Skeletal muscle satellite cell (primary cell): ENCODE measurements at regions not wholly inside any gene's neighbourhood (a gene's known extent, or its start where the extent isn't known, plus 50 kb on each side); places are given as distances from the start of the nearest gene placed in this dataset.

Experiments used
- H3K27me3 ChIP-seq: 2 replicates; pipeline ENCODE4 v1.7.0; 2013; ENCODE audit warnings: low read length; ENCODE audit not compliant: control insufficient read depth, insufficient read depth
- H3K36me3 ChIP-seq: 2 replicates; pipeline ENCODE4 v1.7.0; 2013; ENCODE audit warnings: mild to moderate bottlenecking, control low read depth, low read length; ENCODE audit not compliant: insufficient read depth
- H3K4me1 ChIP-seq: 2 replicates; pipeline ENCODE4 v1.7.0; 2013; ENCODE audit warnings: low read length; ENCODE audit not compliant: control insufficient read depth, insufficient read depth
- H3K4me2 ChIP-seq: 2 replicates; pipeline ENCODE4 v1.7.0; 2013; ENCODE audit warnings: mild to moderate bottlenecking, low read length
- H3K4me3 ChIP-seq: 2 replicates; pipeline ENCODE4 v1.7.0; 2013; ENCODE audit warnings: low read length
- H3K9ac ChIP-seq: 2 replicates; pipeline ENCODE4 v1.7.0; 2013; ENCODE audit warnings: mild to moderate bottlenecking, low read depth, low read length, moderate library complexity
- H3K9me3 ChIP-seq: replicated peaks from 2 replicates; pipeline ENCODE4 v1.7.0; 2013; ENCODE audit warnings: mild to moderate bottlenecking, control low read depth, low read length

DNA sequence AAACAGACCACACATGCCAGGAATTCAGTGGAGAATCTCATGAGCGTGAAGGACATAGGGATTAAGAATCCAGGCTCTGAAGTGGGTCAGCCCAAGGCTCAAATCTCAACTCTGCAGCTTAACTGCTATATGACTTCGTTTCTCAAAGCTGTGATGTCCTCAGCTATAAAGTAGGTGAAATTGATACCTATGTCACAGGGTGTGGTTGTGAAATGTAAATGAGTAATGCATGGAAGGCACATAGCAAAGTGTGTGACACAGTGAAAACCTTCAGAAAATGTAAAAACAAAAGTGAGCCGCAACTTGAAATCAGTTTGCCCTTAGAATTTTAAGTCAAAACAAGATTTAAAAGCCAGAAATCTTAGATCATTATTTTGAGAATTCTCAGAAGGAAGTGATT is 145.7 kb upstream of the PRMT6 start:
- no peaks in the 10 kb centered on the region for H3K36me3 ChIP-seq

DNA sequence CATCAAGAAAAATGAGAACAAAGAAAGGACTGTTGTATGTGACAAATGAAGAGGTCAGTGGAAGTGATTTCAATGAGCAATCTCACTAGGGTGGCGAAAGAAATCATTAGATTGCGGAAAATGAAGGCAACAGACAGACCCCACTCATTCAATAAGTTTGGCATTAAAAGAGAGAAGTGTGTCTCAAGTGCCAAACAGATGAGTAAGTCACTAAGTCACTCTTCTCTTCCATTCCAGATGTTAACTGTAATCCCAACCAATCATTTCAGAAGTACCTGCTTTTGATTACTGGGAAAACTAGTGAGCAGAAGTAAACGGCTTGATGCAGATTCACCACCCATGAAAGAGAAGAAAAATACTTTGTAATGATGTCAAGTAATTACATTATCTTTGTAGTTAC is 144.3 kb upstream of the PRMT6 start:
- Histone ChIP-seq H3K36me3 (no peaks in the 10 kb centered on the region), H3K9ac (no peak overlapping the region), H3K4me3 (no peak overlapping the region), H3K4me2 (no peak overlapping the region), H3K4me1 (peaks cover 26% of the 10 kb centered on the region), H3K9me3 (no peaks in the 10 kb centered on the region), H3K27me3 (no peaks in the 10 kb centered on the region)

More for the DNA sequence above, 145.7 kb upstream of the PRMT6 start:
- peak overlapping the region; percentile 58 for H3K4me2 ChIP-seq
- no peaks in the 10 kb centered on the region for H3K27me3 ChIP-seq
- no peak overlapping the region for H3K4me3 ChIP-seq
- H3K4me1 ChIP-seq, result peaks cover 26% of the 10 kb centered on the region
- H3K9ac ChIP-seq, result peak overlapping the region; percentile 44
- no peaks in the 10 kb centered on the region for H3K9me3 ChIP-seq

DNA sequence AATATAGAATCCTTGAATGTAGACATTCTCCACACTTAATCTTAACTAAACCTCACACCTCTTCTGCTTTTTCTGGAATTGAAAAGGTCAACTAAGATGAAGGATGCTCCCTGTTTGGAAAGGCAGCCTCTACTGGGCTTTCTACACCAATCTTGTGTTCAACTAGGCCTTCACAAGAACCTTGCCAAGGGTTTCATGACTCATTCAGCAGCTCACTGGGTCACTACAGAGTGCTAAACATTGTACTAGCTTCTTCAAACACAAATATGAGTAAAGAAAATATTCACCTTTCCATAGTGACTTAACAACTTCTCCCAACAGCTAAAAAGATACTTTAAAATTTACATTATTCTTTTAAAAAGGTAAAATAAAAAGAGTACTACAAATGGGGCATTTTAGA is 135.3 kb upstream of the PRMT6 start:
- Histone ChIP-seq H3K36me3 (no peaks in the 10 kb centered on the region), H3K9me3 (no peaks in the 10 kb centered on the region), H3K27me3 (no peaks in the 10 kb centered on the region), H3K4me3 (no peak overlapping the region), H3K4me1 (peaks cover under 1% of the 10 kb centered on the region), H3K4me2 (no peak overlapping the region), H3K9ac (no peak overlapping the region)

DNA sequence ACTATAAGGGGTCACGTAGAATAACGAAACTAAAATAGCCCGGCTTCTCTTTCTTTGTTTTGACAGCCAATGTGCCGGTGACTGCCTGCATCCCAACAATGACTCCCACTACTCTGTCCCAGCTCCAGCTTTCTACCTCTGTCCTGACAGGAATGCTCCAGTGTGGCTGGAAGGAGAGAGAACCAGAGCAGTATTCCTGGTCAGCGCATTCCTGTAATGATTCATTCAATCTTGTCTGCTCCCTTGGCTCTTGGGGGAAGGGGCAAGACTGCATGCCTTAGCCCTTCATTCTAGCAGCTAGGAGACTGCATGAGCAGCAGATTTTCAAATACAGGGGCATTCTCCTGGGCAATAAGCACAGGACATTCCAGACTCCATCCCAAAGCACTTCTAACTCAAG is 132.1 kb upstream of the PRMT6 start:
- Histone ChIP-seq H3K4me3 (no peak overlapping the region), H3K9ac (no peak overlapping the region), H3K27me3 (no peaks in the 10 kb centered on the region), H3K4me1 (peaks cover 9% of the 10 kb centered on the region), H3K36me3 (no peaks in the 10 kb centered on the region), H3K9me3 (no peaks in the 10 kb centered on the region), H3K4me2 (no peak overlapping the region)

DNA sequence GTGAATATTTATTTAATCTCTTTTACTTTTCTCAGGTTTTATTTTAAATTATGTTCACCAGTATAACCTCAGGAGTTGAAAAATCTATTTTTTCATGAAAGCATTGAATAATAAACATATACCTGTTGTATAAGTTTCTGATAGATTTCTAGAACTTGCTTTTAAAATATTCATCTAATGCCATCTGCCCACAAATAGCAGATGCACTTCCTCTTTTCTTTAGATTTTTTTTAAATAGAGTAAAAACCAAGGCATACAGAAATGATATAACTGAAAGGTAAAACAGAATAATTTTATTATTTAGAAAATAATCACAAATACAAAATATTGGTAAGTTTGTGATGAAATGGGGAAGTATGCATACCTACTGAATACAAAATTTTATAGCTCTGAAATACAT is 130.7 kb upstream of the PRMT6 start:
- Histone ChIP-seq H3K4me3 (no peak overlapping the region), H3K9ac (no peak overlapping the region), H3K4me1 (peaks cover 9% of the 10 kb centered on the region), H3K9me3 (no peaks in the 10 kb centered on the region), H3K27me3 (no peaks in the 10 kb centered on the region), H3K36me3 (no peaks in the 10 kb centered on the region), H3K4me2 (no peak overlapping the region)

DNA sequence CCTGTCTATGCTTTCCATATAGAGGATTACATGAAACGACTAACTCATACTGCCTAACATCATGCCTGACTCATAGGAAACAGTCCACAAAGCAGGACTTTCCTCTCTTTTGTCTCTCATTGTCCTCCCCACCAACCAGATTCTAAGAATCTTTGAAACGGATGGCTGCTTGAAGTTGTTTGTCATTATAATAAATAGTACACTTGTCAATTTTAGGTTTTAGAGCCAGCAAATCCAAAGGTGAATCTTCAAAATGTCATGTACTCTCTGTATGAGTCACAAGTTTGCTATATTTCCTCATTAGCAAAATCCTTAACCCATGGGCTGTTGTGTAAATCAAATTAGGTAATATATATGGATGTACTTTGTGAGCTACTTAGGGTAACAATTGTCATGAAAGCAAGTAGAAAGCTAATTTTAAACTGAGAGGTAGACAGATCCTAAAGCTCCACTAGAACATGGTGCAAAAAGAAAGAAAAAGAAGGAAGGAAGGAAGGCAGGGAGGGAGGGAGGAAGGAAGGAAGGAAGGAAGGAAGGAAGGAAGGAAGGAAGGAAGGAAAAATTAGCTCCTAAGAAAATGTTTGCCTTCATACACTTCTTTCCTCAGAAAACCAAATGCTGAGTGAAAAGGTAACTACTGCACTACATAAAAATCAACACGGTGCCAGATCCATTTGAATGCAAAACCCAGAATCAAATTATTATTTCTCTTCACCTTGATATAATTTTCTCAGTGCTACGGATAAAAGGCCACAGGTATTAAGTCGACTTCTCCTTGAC is 129.5 kb upstream of the PRMT6 start:
- no peaks in the 10 kb centered on the region for H3K36me3 ChIP-seq
- no peak overlapping the region for H3K4me2 ChIP-seq
- H3K27me3 ChIP-seq, result no peaks in the 10 kb centered on the region
- no peaks in the 10 kb centered on the region for H3K9me3 ChIP-seq
- peaks cover 9% of the 10 kb centered on the region for H3K4me1 ChIP-seq
- H3K4me3 ChIP-seq, result no peak overlapping the region
- no peak overlapping the region for H3K9ac ChIP-seq

DNA sequence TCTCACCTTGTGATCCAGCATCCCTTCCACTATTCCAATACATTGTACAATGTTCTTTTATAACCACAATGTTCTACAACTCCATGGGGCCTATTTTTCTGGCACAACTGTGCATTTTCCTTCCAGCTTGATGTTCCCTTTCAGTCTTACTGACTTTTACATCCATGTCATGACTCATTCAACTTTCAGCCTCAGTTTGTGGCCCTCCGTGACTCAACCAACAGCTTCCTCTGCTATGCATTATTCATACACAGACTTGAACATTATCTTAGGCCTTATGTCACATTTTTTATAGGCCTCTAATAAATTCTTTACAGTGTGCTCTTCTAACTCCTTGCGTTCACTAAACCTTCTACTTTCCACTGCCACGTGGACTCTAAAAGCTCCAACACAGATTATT is 119.4 kb upstream of the PRMT6 start:
- H3K4me3 ChIP-seq, result no peak overlapping the region
- no peaks in the 10 kb centered on the region for H3K36me3 ChIP-seq
- no peak overlapping the region for H3K4me2 ChIP-seq
- no peaks in the 10 kb centered on the region for H3K9me3 ChIP-seq
- H3K4me1 ChIP-seq, result peaks cover 17% of the 10 kb centered on the region
- peak overlapping the region; percentile 11 for H3K9ac ChIP-seq
- H3K27me3 ChIP-seq, result no peaks in the 10 kb centered on the region

DNA sequence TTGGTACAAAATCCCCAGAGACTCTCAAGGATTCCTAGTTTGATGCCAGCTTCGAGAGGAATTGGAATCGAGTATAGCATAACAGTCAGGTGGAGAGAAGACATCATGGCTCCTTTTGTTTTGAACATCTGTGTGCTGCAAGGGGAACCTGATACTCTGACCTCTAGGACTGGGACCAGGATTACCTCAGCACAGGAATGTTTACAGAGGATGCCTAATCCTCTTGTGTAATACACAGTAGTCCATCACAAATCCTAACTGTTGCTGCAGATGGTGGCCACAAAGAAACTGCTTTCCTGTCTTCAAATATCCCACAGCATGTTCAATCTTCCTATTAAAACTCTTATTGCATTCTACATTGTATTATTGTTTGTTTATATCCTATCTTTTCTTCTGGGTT is 111.8 kb upstream of the PRMT6 start:
- H3K4me3 ChIP-seq, result no peak overlapping the region
- peaks cover 8% of the 10 kb centered on the region for H3K4me1 ChIP-seq
- H3K4me2 ChIP-seq, result no peak overlapping the region
- no peak overlapping the region for H3K9ac ChIP-seq
- H3K36me3 ChIP-seq, result no peaks in the 10 kb centered on the region
- no peaks in the 10 kb centered on the region for H3K9me3 ChIP-seq
- H3K27me3 ChIP-seq, result no peaks in the 10 kb centered on the region

DNA sequence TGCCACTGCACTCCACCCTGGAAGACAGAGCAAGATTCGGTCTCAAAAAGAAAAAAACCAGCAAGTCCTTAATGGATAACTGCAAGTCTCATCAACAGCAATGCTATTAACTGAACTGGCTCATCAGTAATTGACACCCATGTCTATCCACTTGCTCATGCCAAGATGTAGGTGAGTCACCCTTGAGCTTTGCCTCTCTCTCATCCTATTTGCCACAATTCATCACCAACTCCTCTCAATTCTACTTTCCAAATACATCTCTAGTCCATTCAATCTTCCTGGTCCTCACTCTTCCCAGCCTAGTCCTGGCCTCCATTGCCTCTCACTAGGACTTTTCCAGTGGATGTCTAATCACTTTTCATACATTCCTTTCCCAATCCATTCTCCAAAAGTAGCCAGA is 103.7 kb upstream of the PRMT6 start:
- no peaks in the 10 kb centered on the region for H3K9me3 ChIP-seq
- no peaks in the 10 kb centered on the region for H3K36me3 ChIP-seq
- H3K27me3 ChIP-seq, result no peaks in the 10 kb centered on the region
- no peak overlapping the region for H3K9ac ChIP-seq
- no peak overlapping the region for H3K4me3 ChIP-seq
- H3K4me1 ChIP-seq, result peaks cover 11% of the 10 kb centered on the region
- no peak overlapping the region for H3K4me2 ChIP-seq

DNA sequence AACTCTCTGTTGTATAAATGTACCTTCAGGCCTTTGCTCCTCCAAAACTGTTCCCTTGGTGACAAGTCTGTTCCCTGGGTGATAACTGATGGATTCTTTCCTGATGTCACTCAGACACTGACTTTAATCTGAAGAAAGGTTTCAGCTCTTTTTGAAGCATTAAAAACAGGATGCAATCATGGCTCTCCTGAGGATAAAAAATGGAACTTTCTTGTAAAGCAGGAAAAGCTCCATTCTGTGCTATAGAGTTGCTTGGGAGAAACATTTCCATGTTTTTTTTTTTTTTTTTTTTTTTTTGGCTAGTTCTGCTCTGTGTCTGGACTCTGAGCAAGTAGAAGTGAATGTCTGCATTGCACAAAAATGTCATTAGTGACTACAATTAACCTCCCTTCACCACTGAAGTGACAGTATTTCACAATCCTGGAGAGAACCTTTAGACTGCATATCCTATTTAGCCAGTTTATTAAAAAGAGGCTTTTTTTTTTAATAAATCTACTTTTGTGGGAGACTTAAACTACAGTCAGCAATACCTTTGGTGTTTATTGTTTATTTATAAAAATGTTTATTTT is 101.7 kb upstream of the PRMT6 start:
- Histone ChIP-seq H3K4me2 (no peak overlapping the region), H3K9me3 (no peaks in the 10 kb centered on the region), H3K4me1 (peaks cover 11% of the 10 kb centered on the region), H3K27me3 (no peaks in the 10 kb centered on the region), H3K9ac (no peak overlapping the region), H3K4me3 (no peak overlapping the region), H3K36me3 (no peaks in the 10 kb centered on the region)

DNA sequence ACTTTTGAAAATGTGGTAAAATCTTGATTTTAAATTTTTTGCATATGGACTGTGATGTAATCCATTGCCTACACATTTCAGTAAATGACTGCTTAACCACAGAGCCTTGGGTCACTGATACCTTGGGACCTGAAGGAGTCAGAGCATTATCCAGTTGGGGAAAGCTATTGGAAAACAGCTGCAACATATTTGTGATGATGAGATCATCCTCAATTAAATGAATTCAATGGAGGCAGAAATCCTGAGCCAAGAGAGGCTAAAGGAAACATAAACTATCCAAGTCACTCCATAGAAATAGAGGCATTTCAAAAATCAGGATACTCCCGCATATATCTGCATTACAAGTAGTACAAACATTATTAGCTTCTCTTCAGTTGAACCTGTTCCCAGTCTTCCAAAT is 99.8 kb upstream of the PRMT6 start:
- H3K36me3 ChIP-seq, result no peaks in the 10 kb centered on the region

DNA sequence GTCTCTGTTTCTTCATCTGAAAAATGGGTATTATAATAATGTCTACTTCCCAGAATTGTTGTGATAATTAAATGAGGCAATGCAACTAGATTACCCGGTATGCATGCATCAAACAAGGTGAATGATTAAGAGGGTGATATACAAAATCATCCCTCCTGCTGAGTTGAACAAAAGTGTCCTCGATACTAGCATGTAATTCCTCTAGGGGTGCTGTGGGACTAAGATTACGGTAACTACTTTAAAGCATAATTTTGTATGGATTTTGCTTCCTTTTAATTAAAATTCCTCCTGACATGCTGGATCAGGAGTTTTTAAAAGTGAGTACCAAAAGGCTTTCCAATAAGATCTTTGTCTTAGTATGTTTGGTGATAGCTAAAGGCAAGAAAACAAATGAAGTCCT is 98.7 kb upstream of the PRMT6 start:
- H3K4me1 ChIP-seq, result peaks cover 19% of the 10 kb centered on the region
- no peaks in the 10 kb centered on the region for H3K27me3 ChIP-seq
- H3K4me3 ChIP-seq, result no peak overlapping the region
- H3K36me3 ChIP-seq, result no peaks in the 10 kb centered on the region
- no peak overlapping the region for H3K4me2 ChIP-seq
- H3K9me3 ChIP-seq, result no peaks in the 10 kb centered on the region
- H3K9ac ChIP-seq, result no peak overlapping the region

More for the DNA sequence above, 99.8 kb upstream of the PRMT6 start:
- H3K9ac ChIP-seq, result no peak overlapping the region
- no peaks in the 10 kb centered on the region for H3K9me3 ChIP-seq
- H3K4me3 ChIP-seq, result no peak overlapping the region
- H3K4me1 ChIP-seq, result peaks cover 17% of the 10 kb centered on the region
- H3K4me2 ChIP-seq, result no peak overlapping the region
- no peaks in the 10 kb centered on the region for H3K27me3 ChIP-seq
